GM23338 (cell line): ENCODE measurements at regions not wholly inside any gene's neighbourhood (a gene's known extent, or its start where the extent isn't known, plus 50 kb on each side); places are given as distances from the start of the nearest gene placed in this dataset.

Experiments
- CREB1 ChIP-seq: fragments of 250-450 bp; sonication (Bioruptor Pico); IDR thresholded peaks from 2 replicates; pipeline ENCODE4 v1.5.0; 2020; ENCODE audit warnings: low read depth, mild to moderate bottlenecking, moderate library complexity
- CTCF ChIP-seq, 2 experiments: fragments of 200-600 bp in 1 of 2; sonication (generic) in 1 of 2; conservative IDR thresholded peaks; 2 replicates each; pipeline versions ENCODE4 v1.5.1 to v1.6.1; 2016 to 2017; ENCODE audit warnings: antibody characterized with exemption in 2 of 2, low read depth in 2 of 2, mild to moderate bottlenecking in 2 of 2, moderate library complexity in 1 of 2
- ETS1 ChIP-seq: IDR thresholded peaks from 2 replicates; pipeline ENCODE4 v1.6.1; 2016; ENCODE audit warnings: antibody characterized with exemption
- EZH2 ChIP-seq: fragments of 200-600 bp; sonication (generic); IDR thresholded peaks from one replicate; pipeline ENCODE4 v1.8.0; 2017; ENCODE audit warnings: antibody characterized with exemption, mild to moderate bottlenecking, low read depth; ENCODE audit not compliant: unreplicated experiment
- EZH2phosphoT487 ChIP-seq: fragments of 200-600 bp; sonication (generic); IDR thresholded peaks from one replicate; pipeline ENCODE4 v1.8.1; 2018; ENCODE audit warnings: antibody characterized with exemption; ENCODE audit not compliant: unreplicated experiment
- JUNB ChIP-seq: IDR thresholded peaks from one replicate; pipeline ENCODE4 v1.6.1; 2016; ENCODE audit warnings: antibody characterized with exemption; ENCODE audit not compliant: unreplicated experiment
- NANOG ChIP-seq: IDR thresholded peaks from 2 replicates; pipeline ENCODE4 v1.6.1; 2016; ENCODE audit warnings: antibody characterized with exemption, borderline replicate concordance
- POLR2AphosphoS5 ChIP-seq: IDR thresholded peaks from 2 replicates; pipeline ENCODE4 v1.6.1; 2016; ENCODE audit warnings: antibody characterized with exemption, low read depth
- REST ChIP-seq: IDR thresholded peaks from one replicate; pipeline ENCODE4 v1.6.1; 2018; ENCODE audit warnings: antibody characterized with exemption; ENCODE audit not compliant: unreplicated experiment
- STAT1 ChIP-seq: IDR thresholded peaks from one replicate; pipeline ENCODE4 v1.6.1; 2016; ENCODE audit warnings: antibody characterized with exemption; ENCODE audit not compliant: unreplicated experiment
- ZNF114 ChIP-seq: fragments of 250-450 bp; sonication (Bioruptor Pico); IDR thresholded peaks from 2 replicates; pipeline ENCODE4 v1.5.0; 2020; ENCODE audit warnings: mild to moderate bottlenecking, moderate library complexity
- ZNF331 ChIP-seq: fragments of 250-450 bp; sonication (Bioruptor Pico); IDR thresholded peaks from 2 replicates; pipeline ENCODE4 v1.5.0; 2020; ENCODE audit warnings: low read depth, mild to moderate bottlenecking, moderate library complexity
- ZNF462 ChIP-seq: fragments of 250-450 bp; sonication (Bioruptor Pico); IDR thresholded peaks from 2 replicates; pipeline ENCODE4 v1.5.0; 2020; ENCODE audit warnings: mild to moderate bottlenecking, moderate library complexity

GRCh38 chr14:34027990-34028495 is 77.2 kb upstream of the EGLN3 start:
- TF ChIP-seq CTCF (conservative IDR thresholded peaks at IDR 0.05; ENCODE audit: low read depth in 2 of 2) (no peak), CREB1 (CRISPR knock-in tag) (no peak), EZH2 (no peak), REST (no peak), POLR2AphosphoS5 (no peak), EZH2phosphoT487 (no peak), ZNF114 (CRISPR knock-in tag) (no peak), ETS1 (no peak), JUNB (no peak), ZNF462 (CRISPR knock-in tag) (no peak), ZNF331 (CRISPR knock-in tag) (no peak), NANOG (no peak), STAT1 (no peak)
